ENCODE measurements at regions not wholly inside any gene's neighbourhood (a gene's known extent, or its start where the extent isn't known, plus 50 kb on each side); places are given as distances from the start of the nearest gene placed in this dataset.

- TF ChIP-seq POLR2A (IDR thresholded peaks at IDR 0.05) = no peak
- no peak for TF ChIP-seq EP300 (IDR thresholded peaks at IDR 0.05)
- no peak for TF ChIP-seq POLR2AphosphoS5 (IDR thresholded peaks at IDR 0.05)
- no peak for TF ChIP-seq CTCF (IDR thresholded peaks at IDR 0.05)
- Histone ChIP-seq H3K27ac (no peak overlapping the region), H3K36me3 (no peaks in the 10 kb centered on the region), H3K4me1 (no peaks in the 10 kb centered on the region), H3K27me3 (no peaks in the 10 kb centered on the region), H3K9me3 (no peaks in the 10 kb centered on the region), H3K4me3 (no peak overlapping the region)
- no peak for DNase-seq
- WGBS, 5 donors = 80 to 92% (median 84%) methylated on average over 9 of the region's 9 CpGs
- intact Hi-C loops (cut with DNase I; ENCODE audit: low total_unique reads) = no loop called here
Observed at GRCh38 chr10:123262456-123262855, 108.3 kb downstream of the BUB3 start.

- Histone ChIP-seq H3K4me3 (no peak overlapping the region), H3K27ac (no peak overlapping the region), H3K4me1 (no peaks in the 10 kb centered on the region), H3K9me3 (no peaks in the 10 kb centered on the region), H3K27me3 (no peaks in the 10 kb centered on the region), H3K36me3 (no peaks in the 10 kb centered on the region)
- DNase-seq = no peak
- intact Hi-C loops (cut with DNase I; ENCODE audit: low total_unique reads) = no loop called here
- TF ChIP-seq EP300 (IDR thresholded peaks at IDR 0.05) (no peak), POLR2A (IDR thresholded peaks at IDR 0.05) (no peak), CTCF (IDR thresholded peaks at IDR 0.05) (no peak), POLR2AphosphoS5 (IDR thresholded peaks at IDR 0.05) (no peak)
- WGBS, 5 donors = 85 to 97% (median 91%) methylated on average over 1 of the region's 1 CpG
Observed at GRCh38 chr10:123266971-123267370, 112.8 kb downstream of the BUB3 start.

GRCh38 chr10:123269017-123269552 lies 114.9 kb downstream of the BUB3 start:
- Histone ChIP-seq H3K4me3 (no peak overlapping the region), H3K27ac (no peak overlapping the region), H3K27me3 (peaks cover 0 to 7% (median 0%) of the 10 kb centered on the region in 3 donors), H3K4me1 (peaks cover 0 to 1% (median 0%) of the 10 kb centered on the region in 4 donors), H3K36me3 (no peaks in the 10 kb centered on the region), H3K9me3 (no peaks in the 10 kb centered on the region)
- no peak for TF ChIP-seq CTCF (IDR thresholded peaks at IDR 0.05)
- no peak for TF ChIP-seq EP300 (IDR thresholded peaks at IDR 0.05)
- TF ChIP-seq POLR2A (IDR thresholded peaks at IDR 0.05) = no peak
- no peak for TF ChIP-seq POLR2AphosphoS5 (IDR thresholded peaks at IDR 0.05)
- no peak for DNase-seq
- 83 to 94% (median 94%) methylated on average over 9 of the region's 9 CpGs for WGBS, 5 donors
- intact Hi-C loops (cut with DNase I; ENCODE audit: low total_unique reads) = no loop called here

- DNase-seq = no peak
- intact Hi-C loops (cut with DNase I; ENCODE audit: low total_unique reads) = no loop called here
- TF ChIP-seq CTCF (IDR thresholded peaks at IDR 0.05) (no peak), POLR2A (IDR thresholded peaks at IDR 0.05) (no peak), EP300 (IDR thresholded peaks at IDR 0.05) (no peak), POLR2AphosphoS5 (IDR thresholded peaks at IDR 0.05) (no peak)
- H3K4me1 ChIP-seq = peaks cover 0 to 7% (median 0%) of the 10 kb centered on the region in 4 donors
- no peaks in the 10 kb centered on the region for H3K36me3 ChIP-seq
- no peak overlapping the region for H3K4me3 ChIP-seq
- 44 to 65% (median 57%) methylated on average over 2 of the region's 2 CpGs for WGBS, 5 donors
- H3K27ac ChIP-seq = no peak overlapping the region
- H3K27me3 ChIP-seq = peaks cover 0 to 11% (median 4%) of the 10 kb centered on the region in 3 donors
- no peaks in the 10 kb centered on the region for H3K9me3 ChIP-seq
Observed at GRCh38 chr10:123269675-123270074, 115.5 kb downstream of the BUB3 start.

Data from stomach (tissue), 8 donors.